Left forelimb (tissue), 1 donor: ENCODE measurements at regions not wholly inside any gene's neighbourhood (a gene's known extent, or its start where the extent isn't known, plus 50 kb on each side); places are given as distances from the start of the nearest gene placed in this dataset.

ENCODE experiments used
- DNase-seq: peaks from one replicate; pipeline ENCODE4 v3.0.0-alpha.2; 2018; ENCODE audit warnings: low spot score

DNA sequence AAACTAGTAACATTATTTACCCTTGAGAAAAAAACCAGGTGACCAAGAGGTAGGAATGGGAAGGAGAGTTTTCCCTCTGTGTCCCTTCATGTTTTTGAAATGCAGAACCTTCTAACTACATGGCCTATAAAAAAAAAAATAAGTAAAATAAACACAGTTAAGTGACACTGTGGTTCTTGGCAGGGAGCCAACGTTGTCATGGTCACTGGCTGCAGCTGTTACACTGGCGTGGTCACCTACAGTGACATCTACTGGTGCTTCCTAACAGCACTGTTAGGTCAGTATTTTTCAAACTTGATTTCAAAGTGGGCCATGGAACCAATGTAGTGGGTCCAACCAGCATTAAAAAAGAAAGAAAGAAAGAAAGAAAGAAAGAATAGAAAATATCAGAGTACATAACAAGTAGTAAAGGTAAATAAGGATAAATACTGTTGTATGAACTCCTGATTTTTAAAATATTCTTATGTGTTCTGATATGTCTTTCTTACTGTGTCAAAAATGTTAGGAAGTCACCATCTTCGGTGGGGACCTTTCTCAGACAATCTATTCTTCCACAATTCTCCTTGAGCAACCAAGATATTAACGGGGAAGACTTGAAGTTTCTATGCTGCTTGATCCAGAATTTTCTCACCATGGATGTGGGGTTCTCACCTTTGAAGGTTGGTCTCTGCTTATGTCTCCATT lies 59.1 kb upstream of the PJA2 start:
- peak; percentile 90 for DNase-seq

DNA sequence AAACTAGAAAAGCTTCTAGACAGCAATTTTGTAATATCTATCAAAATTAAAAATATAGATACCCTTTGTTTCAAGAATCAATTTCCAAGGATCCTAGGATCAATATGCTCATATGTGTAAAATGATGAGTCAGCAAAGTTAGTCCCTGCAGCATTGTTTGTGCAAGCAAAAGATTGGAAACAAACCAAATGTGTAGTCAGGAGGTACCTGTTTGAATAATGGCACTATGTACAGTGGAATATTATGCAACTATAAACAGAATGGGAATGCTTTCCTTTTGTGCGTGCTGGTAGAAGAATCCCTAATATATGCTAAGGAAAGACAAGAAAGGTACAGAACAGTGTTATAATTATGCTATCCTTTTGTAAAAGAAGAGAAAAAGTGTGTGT lies 58.5 kb upstream of the PJA2 start:
- DNase-seq: no peak

- DNase-seq: no peak
Measured at GRCh38 chr5:109467058-109467457, 57.3 kb upstream of the PJA2 start.
